SU-DHL-6 (cell line): ENCODE measurements at regions not wholly inside any gene's neighbourhood (a gene's known extent, or its start where the extent isn't known, plus 50 kb on each side); places are given as distances from the start of the nearest gene placed in this dataset.

ENCODE experiments used
- CTCF ChIP-seq: fragments of 200-600 bp; sonication (generic); IDR thresholded peaks from one replicate; pipeline ENCODE4 v1.5.1; 2017; ENCODE audit warnings: antibody characterized with exemption, mild to moderate bottlenecking, low read length, moderate library complexity; ENCODE audit not compliant: insufficient read depth, poor library complexity, severe bottlenecking
- EZH2phosphoT487 ChIP-seq: fragments of 200-600 bp; sonication (generic), shearing (Covaris generic); conservative IDR thresholded peaks from 2 replicates; pipeline ENCODE4 v1.6.1; 2018; ENCODE audit warnings: mild to moderate bottlenecking, antibody characterized with exemption, low read length, moderate library complexity, mixed read lengths

GRCh38 chr12:28899951-28900350, 249.1 kb upstream of the FAR2 start:
- TF ChIP-seq CTCF (no peak), EZH2phosphoT487 (no peak)
